ENCODE measurements at regions not wholly inside any gene's neighbourhood (a gene's known extent, or its start where the extent isn't known, plus 50 kb on each side); places are given as distances from the start of the nearest gene placed in this dataset.

DNA sequence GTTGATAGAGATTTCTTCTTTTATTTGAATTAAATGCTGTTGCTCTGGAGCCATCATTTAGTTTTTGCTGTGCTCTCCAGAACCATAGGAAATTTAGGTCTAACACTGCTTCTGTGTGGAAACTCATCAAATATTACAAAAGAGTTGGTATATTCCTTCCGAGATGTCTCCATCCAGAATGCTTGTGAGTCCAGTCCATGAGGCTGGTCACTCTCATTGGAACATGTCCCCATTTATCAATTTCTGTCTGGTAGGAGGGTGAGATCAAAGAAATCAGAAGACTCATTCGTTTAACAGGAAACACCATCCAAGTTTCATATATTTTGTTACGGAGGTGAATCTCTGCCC is 52.4 kb upstream of the LMO2 start (continued):
- TF ChIP-seq, protein P1, sequence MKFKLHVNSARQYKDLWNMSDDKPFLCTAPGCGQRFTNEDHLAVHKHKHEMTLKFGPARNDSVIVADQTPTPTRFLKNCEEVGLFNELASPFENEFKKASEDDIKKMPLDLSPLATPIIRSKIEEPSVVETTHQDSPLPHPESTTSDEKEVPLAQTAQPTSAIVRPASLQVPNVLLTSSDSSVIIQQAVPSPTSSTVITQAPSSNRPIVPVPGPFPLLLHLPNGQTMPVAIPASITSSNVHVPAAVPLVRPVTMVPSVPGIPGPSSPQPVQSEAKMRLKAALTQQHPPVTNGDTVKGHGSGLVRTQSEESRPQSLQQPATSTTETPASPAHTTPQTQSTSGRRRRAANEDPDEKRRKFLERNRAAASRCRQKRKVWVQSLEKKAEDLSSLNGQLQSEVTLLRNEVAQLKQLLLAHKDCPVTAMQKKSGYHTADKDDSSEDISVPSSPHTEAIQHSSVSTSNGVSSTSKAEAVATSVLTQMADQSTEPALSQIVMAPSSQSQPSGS (IDR thresholded peaks at IDR 0.05; ENCODE audit: low read length): no peak

DNA sequence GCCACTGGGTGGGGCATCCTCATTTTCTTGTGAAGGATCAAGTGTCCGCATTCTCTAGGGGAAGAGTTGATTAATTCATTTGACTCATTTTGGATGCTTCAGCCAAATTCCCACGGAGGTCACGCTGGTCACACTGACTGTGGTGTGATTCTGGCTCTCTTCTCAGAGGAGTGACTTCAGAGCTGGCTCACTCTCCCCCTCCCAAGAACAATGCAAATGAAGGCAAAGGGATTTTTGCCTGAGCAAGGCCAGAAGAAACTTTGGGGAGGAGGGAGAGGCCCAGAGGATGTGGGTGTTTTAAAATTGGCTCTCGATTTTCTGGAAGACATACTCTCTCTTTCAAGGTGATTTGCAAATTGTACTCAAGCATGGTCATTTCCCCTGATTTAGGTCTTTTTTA is 51.1 kb upstream of the LMO2 start:
- peak; percentile 73 for DNase-seq (ENCODE audit: low read depth, low spot score)
- TF ChIP-seq, protein P2, sequence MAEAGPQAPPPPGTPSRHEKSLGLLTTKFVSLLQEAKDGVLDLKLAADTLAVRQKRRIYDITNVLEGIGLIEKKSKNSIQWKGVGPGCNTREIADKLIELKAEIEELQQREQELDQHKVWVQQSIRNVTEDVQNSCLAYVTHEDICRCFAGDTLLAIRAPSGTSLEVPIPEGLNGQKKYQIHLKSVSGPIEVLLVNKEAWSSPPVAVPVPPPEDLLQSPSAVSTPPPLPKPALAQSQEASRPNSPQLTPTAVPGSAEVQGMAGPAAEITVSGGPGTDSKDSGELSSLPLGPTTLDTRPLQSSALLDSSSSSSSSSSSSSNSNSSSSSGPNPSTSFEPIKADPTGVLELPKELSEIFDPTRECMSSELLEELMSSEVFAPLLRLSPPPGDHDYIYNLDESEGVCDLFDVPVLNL (IDR thresholded peaks at IDR 0.05; ENCODE audit: low read depth, low read length): no peak
- TF ChIP-seq, protein P3, sequence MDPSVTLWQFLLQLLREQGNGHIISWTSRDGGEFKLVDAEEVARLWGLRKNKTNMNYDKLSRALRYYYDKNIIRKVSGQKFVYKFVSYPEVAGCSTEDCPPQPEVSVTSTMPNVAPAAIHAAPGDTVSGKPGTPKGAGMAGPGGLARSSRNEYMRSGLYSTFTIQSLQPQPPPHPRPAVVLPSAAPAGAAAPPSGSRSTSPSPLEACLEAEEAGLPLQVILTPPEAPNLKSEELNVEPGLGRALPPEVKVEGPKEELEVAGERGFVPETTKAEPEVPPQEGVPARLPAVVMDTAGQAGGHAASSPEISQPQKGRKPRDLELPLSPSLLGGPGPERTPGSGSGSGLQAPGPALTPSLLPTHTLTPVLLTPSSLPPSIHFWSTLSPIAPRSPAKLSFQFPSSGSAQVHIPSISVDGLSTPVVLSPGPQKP (IDR thresholded peaks at IDR 0.05; ENCODE audit: low read depth, low read length): no peak
- no peak for TF ChIP-seq SIX5 (IDR thresholded peaks at IDR 0.05; ENCODE audit: low read depth, low read length, severe bottlenecking)
- TF ChIP-seq EP300 (IDR thresholded peaks at IDR 0.05; ENCODE audit: borderline replicate concordance in 1 of 2, control insufficient read depth in 1 of 2, low read depth in 2 of 2, low read length in 2 of 2): no peak
- TF ChIP-seq SREBF1 (IDR thresholded peaks at IDR 0.05; ENCODE audit: low read length): no peak
- TF ChIP-seq NFIC (IDR thresholded peaks at IDR 0.05; ENCODE audit: low read depth, low read length): peak; percentile 64; the same call in 1 of the 2 replicates
- TF ChIP-seq SPI1 (IDR thresholded peaks at IDR 0.05; ENCODE audit: borderline replicate concordance, insufficient read depth, low read depth, low read length): no peak
- no peak for TF ChIP-seq RELA (IDR thresholded peaks at IDR 0.05; ENCODE audit: borderline replicate concordance, partially characterized antibody)
- no peak for TF ChIP-seq SMAD1 (IDR thresholded peaks at IDR 0.05; ENCODE audit: low read depth, partially characterized antibody)
- TF ChIP-seq ETV6 (conservative IDR thresholded peaks at IDR 0.05 in 1 of 2, IDR thresholded peaks at IDR 0.05 in 1 of 2; ENCODE audit: borderline replicate concordance in 1 of 2, low read depth in 1 of 2): no peak
- no peak for TF ChIP-seq SUZ12 (IDR thresholded peaks at IDR 0.05; ENCODE audit: unreplicated experiment)
- TF ChIP-seq GABPA (IDR thresholded peaks at IDR 0.05; ENCODE audit: low read depth): no peak
- TF ChIP-seq FOXM1 (IDR thresholded peaks at IDR 0.05; ENCODE audit: low read depth, low read length): peak; percentile 32; the same call in 1 of the 2 replicates
- TF ChIP-seq JUND (IDR thresholded peaks at IDR 0.05; ENCODE audit: low read depth, low read length): no peak
- TF ChIP-seq TCF12 (IDR thresholded peaks at IDR 0.05; ENCODE audit: low read depth, low read length): no peak
- TF ChIP-seq MTA2 (IDR thresholded peaks at IDR 0.05; ENCODE audit: low read depth): peak; percentile 24; the same call in 1 of the 2 replicates
- TF ChIP-seq, protein P4, sequence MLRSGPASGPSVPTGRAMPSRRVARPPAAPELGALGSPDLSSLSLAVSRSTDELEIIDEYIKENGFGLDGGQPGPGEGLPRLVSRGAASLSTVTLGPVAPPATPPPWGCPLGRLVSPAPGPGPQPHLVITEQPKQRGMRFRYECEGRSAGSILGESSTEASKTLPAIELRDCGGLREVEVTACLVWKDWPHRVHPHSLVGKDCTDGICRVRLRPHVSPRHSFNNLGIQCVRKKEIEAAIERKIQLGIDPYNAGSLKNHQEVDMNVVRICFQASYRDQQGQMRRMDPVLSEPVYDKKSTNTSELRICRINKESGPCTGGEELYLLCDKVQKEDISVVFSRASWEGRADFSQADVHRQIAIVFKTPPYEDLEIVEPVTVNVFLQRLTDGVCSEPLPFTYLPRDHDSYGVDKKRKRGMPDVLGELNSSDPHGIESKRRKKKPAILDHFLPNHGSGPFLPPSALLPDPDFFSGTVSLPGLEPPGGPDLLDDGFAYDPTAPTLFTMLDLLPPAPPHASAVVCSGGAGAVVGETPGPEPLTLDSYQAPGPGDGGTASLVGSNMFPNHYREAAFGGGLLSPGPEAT (IDR thresholded peaks at IDR 0.05; ENCODE audit: low read depth): no peak

More for the DNA sequence above, 51.1 kb upstream of the LMO2 start:
- POLR2A ChIA-PET: no interaction called here
- Histone ChIP-seq H2AFZ (ENCODE audit: control insufficient read depth, low read depth, low read length) (peak overlapping the region; percentile 3), H3K9me3 (replicated peaks; ENCODE audit: control insufficient read depth, insufficient read depth, low read length) (no peaks in the 10 kb centered on the region), H3K27ac (ENCODE audit: control insufficient read depth, insufficient read depth) (peak overlapping the region; percentile 63), H3K36me3 (ENCODE audit: control insufficient read depth in 2 of 2, insufficient read depth in 2 of 2, low read length in 1 of 2) (no peaks in the 10 kb centered on the region), H3K4me1 (ENCODE audit: control insufficient read depth, insufficient read depth, low read length) (peaks cover 42% of the 10 kb centered on the region), H3K4me2 (ENCODE audit: control insufficient read depth, insufficient read depth) (peak overlapping the region; percentile 75), H3K4me3 (peak overlapping the region; percentile 39; the same call in 1 of the 2 replicates), H4K20me1 (ENCODE audit: control insufficient read depth, insufficient read depth) (no peaks in the 10 kb centered on the region), H3K9ac (ENCODE audit: control insufficient read depth, insufficient read depth, low read length) (no peak overlapping the region), H3K79me2 (ENCODE audit: control insufficient read depth, insufficient read depth, low read length) (no peaks in the 10 kb centered on the region; the same call in 1 of the 2 replicates), H3K27me3 (replicated peaks in 1 of 2; ENCODE audit: control insufficient read depth in 2 of 2, insufficient read depth in 2 of 2, low read length in 1 of 2) (no peaks in the 10 kb centered on the region)
- RAD21 ChIA-PET (ENCODE audit: unreplicated experiment): interaction anchor here (0.8 kb wide), 1 partner anchor 27 kb away, joined by 3 read pairs; no protein-coding TSS in a partner anchor
- SMC1A ChIA-PET (ENCODE audit: uncharacterized antibody, unreplicated experiment): interaction anchor here (0.9 to 2.0 kb wide), 4 partner anchors 9 to 30 kb away, joined by 3 to 7 read pairs (median 4); no protein-coding TSS in a partner anchor
- in situ Hi-C loops (cut with MboI) (no loop called here), intact Hi-C loops (cut with micrococcal nuclease; ENCODE audit: unreplicated experiment) (loop anchor here (5.0 kb wide), 1 partner anchor 46 kb away; no protein-coding TSS in a partner anchor)
- CTCF ChIA-PET: interaction anchor here (0.8 kb wide), 1 partner anchor 71 kb away, joined by 3 read pairs; no protein-coding TSS in a partner anchor
- FAIRE-seq (peak; percentile 35), ATAC-seq (peak; percentile 67)
- WGBS (ENCODE audit: insufficient coverage, insufficient replicate concordance, low lambda C conversion rate, missing lambda C conversion rate): 1% methylated on average over 4 of the region's 4 CpGs
- BruUV-seq (replicated peaks): no TSS peak
